ENCODE measurements at regions not wholly inside any gene's neighbourhood (a gene's known extent, or its start where the extent isn't known, plus 50 kb on each side); places are given as distances from the start of the nearest gene placed in this dataset.
"Not testable (repeated sequence)": the region's sequence is repeated elsewhere in the genome, so short reads cannot be mapped to it uniquely, and the experiment has no call there.

- not testable (repeated sequence) for DNase-seq
Observed at GRCh38 chr5:100013305-100013704, 521.9 kb upstream of the FAM174A start.

GRCh38 chr5:100011160-100011559 lies 524.0 kb upstream of the FAM174A start:
- DNase-seq: not testable (repeated sequence)

GRCh38 chr5:100004969-100005368 lies 530.2 kb upstream of the FAM174A start:
- DNase-seq: no peak

GRCh38 chr5:99998319-99998718 lies 536.9 kb upstream of the FAM174A start:
- no peak for DNase-seq

GRCh38 chr5:99995407-99995806 lies 539.8 kb upstream of the FAM174A start:
- DNase-seq: no peak

- no peak for DNase-seq
Observed at GRCh38 chr5:99973779-99974178, 561.4 kb upstream of the FAM174A start.

GRCh38 chr5:99955962-99956361 lies 579.2 kb upstream of the FAM174A start:
- no peak for DNase-seq

GRCh38 chr5:99955006-99955405 lies 580.2 kb upstream of the FAM174A start:
- no peak for DNase-seq

- DNase-seq: no peak
Observed at GRCh38 chr5:99949969-99950524, 585.1 kb upstream of the FAM174A start.

GRCh38 chr5:99949361-99949760 lies 585.8 kb upstream of the FAM174A start:
- DNase-seq: no peak

GRCh38 chr5:99948850-99949249 lies 586.3 kb upstream of the FAM174A start:
- no peak for DNase-seq

GRCh38 chr5:99945478-99946442 lies 589.4 kb upstream of the FAM174A start:
- DNase-seq: no peak

GRCh38 chr5:99940540-99940939 lies 594.6 kb upstream of the FAM174A start:
- DNase-seq: no peak

GRCh38 chr5:99936911-99937310 lies 598.3 kb upstream of the FAM174A start:
- no peak for DNase-seq

- DNase-seq: no peak
Observed at GRCh38 chr5:99929806-99930135, 605.4 kb upstream of the FAM174A start.

- no peak for DNase-seq
Observed at GRCh38 chr5:99929067-99929805, 605.9 kb upstream of the FAM174A start.

- no peak for DNase-seq
Observed at GRCh38 chr5:99928490-99928889, 606.7 kb upstream of the FAM174A start.

- no peak for DNase-seq
Observed at GRCh38 chr5:99926463-99926862, 608.7 kb upstream of the FAM174A start.

- no peak for DNase-seq
Observed at GRCh38 chr5:99922386-99922785, 612.8 kb upstream of the FAM174A start.

GRCh38 chr5:99911971-99912370 lies 623.2 kb upstream of the FAM174A start:
- DNase-seq: no peak

GRCh38 chr5:99906776-99907175 lies 628.4 kb upstream of the FAM174A start:
- DNase-seq: no peak

GRCh38 chr5:99901972-99902371 lies 633.2 kb upstream of the FAM174A start:
- no peak for DNase-seq

- no peak for DNase-seq
Observed at GRCh38 chr5:99900302-99900852, 634.8 kb upstream of the FAM174A start.

All from activated CD4-positive, alpha-beta T cell treated with anti-CD3 and anti-CD28 coated beads, Interleukin-2, Interleukin-6, amounts not matched to agents 100 ng/mL and 50 ng/mL, durations not matched to agents 16 hours and 8 hours (primary cell).